Loucy (cell line): ENCODE measurements at regions not wholly inside any gene's neighbourhood (a gene's known extent, or its start where the extent isn't known, plus 50 kb on each side); places are given as distances from the start of the nearest gene placed in this dataset.
A peak's percentile ranks its signal among the peaks of the same experiment; 100 is the strongest.

Source experiments
- H2AFZ ChIP-seq: fragments of 200-600 bp; sonication (generic); 2 replicates; pipeline ENCODE4 v1.6.0; 2016; ENCODE audit warnings: antibody characterized with exemption, mild to moderate bottlenecking, low read length, moderate library complexity
- H3F3A ChIP-seq: fragments of 200-600 bp; 2 replicates; pipeline ENCODE4 v1.6.0; 2016; ENCODE audit warnings: antibody characterized with exemption, low read depth, mild to moderate bottlenecking
- H3K27me3 ChIP-seq: fragments of 200-600 bp; sonication (generic); 2 replicates; pipeline ENCODE4 v1.6.1; 2014; ENCODE audit warnings: low read length, mild to moderate bottlenecking; ENCODE audit not compliant: insufficient read depth, poor library complexity, severe bottlenecking
- H3K36me3 ChIP-seq: fragments of 200-600 bp; sonication (generic); 2 replicates; pipeline ENCODE4 v1.6.1; 2016; ENCODE audit warnings: low read length; ENCODE audit not compliant: insufficient read depth
- H3K4me1 ChIP-seq: fragments of 200-600 bp; sonication (generic); 2 replicates; pipeline ENCODE4 v1.5.1; 2014; ENCODE audit warnings: low read length, mild to moderate bottlenecking; ENCODE audit not compliant: insufficient read depth, poor library complexity, severe bottlenecking
- H3K4me2 ChIP-seq: fragments of 200-600 bp; sonication (generic); 2 replicates; pipeline ENCODE4 v1.6.0; 2014; ENCODE audit warnings: antibody characterized with exemption, low read length, low read depth, mild to moderate bottlenecking; ENCODE audit not compliant: poor library complexity, severe bottlenecking
- H3K4me3 ChIP-seq: fragments of 200-600 bp; sonication (generic); 2 replicates; pipeline ENCODE4 v1.5.1; 2014; ENCODE audit warnings: low read length, mild to moderate bottlenecking, mixed read lengths; ENCODE audit not compliant: poor library complexity, severe bottlenecking
- H3K79me2 ChIP-seq: fragments of 200-600 bp; sonication (generic); 2 replicates; pipeline ENCODE4 v1.6.1; 2014; ENCODE audit warnings: low read length; ENCODE audit not compliant: insufficient read depth
- H3K9ac ChIP-seq: fragments of 200-600 bp; sonication (generic); 2 replicates; pipeline ENCODE4 v1.6.0; 2014; ENCODE audit warnings: mild to moderate bottlenecking, low read depth, low read length, moderate library complexity; ENCODE audit not compliant: poor library complexity, severe bottlenecking
- H3K9me2 ChIP-seq: fragments of 200-600 bp; sonication (generic); replicated peaks from 2 replicates; pipeline ENCODE4 v1.6.1; 2016; ENCODE audit warnings: low read depth, low read length, mixed read lengths
- H3K9me3 ChIP-seq: fragments of 200-600 bp; sonication (generic); 2 replicates; pipeline ENCODE4 v1.6.1; 2014; ENCODE audit warnings: mild to moderate bottlenecking, antibody characterized with exemption, low read length, low read depth; ENCODE audit not compliant: insufficient read depth
- H4K20me1 ChIP-seq: fragments of 200-600 bp; sonication (generic); 2 replicates; pipeline ENCODE4 v1.6.0; 2014; ENCODE audit warnings: antibody characterized with exemption, low read length, mild to moderate bottlenecking; ENCODE audit not compliant: insufficient read depth, poor library complexity, severe bottlenecking
- EZH2phosphoT487 ChIP-seq: fragments of 200-600 bp; IDR thresholded peaks from 2 replicates; pipeline ENCODE4 v1.6.1; 2018; ENCODE audit warnings: antibody characterized with exemption, mild to moderate bottlenecking, moderate library complexity, borderline replicate concordance
- TF ChIP-seq, protein P1 (sequence below): fragments of 200-600 bp; sonication (generic); conservative IDR thresholded peaks from 2 replicates; pipeline ENCODE4 v1.5.1; 2014; ENCODE audit warnings: mild to moderate bottlenecking, antibody characterized with exemption, low read length

DNA sequence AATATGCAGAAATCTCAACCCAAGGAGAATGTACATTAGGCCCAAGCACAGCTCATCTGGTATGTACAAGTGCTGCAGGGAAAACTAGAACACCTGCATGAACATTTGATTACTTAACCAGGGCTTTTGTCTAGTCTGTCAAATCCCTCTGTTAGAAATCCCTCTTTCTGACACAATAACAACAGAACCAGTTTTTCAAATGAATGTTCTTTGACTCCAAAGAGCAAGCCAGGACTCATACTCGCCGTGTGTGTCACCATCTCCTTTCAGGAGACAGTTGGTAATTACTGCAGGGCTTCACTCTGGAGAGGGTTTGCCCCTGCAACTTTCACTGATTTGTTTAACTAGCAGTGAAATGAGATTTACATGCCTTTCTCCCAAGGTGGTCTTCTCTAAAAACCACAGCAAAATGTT is 143.0 kb upstream of the FAM241A start:
- H3K27me3 ChIP-seq, result no peaks in the 10 kb centered on the region
- H3F3A ChIP-seq, result no peaks in the 10 kb centered on the region
- no peaks in the 10 kb centered on the region for H4K20me1 ChIP-seq
- no peaks in the 10 kb centered on the region for H3K9me3 ChIP-seq
- no peaks in the 10 kb centered on the region for H3K36me3 ChIP-seq
- H3K79me2 ChIP-seq, result no peaks in the 10 kb centered on the region
- H2AFZ ChIP-seq, result peak overlapping the region; percentile 63
- TF ChIP-seq, protein P1, sequence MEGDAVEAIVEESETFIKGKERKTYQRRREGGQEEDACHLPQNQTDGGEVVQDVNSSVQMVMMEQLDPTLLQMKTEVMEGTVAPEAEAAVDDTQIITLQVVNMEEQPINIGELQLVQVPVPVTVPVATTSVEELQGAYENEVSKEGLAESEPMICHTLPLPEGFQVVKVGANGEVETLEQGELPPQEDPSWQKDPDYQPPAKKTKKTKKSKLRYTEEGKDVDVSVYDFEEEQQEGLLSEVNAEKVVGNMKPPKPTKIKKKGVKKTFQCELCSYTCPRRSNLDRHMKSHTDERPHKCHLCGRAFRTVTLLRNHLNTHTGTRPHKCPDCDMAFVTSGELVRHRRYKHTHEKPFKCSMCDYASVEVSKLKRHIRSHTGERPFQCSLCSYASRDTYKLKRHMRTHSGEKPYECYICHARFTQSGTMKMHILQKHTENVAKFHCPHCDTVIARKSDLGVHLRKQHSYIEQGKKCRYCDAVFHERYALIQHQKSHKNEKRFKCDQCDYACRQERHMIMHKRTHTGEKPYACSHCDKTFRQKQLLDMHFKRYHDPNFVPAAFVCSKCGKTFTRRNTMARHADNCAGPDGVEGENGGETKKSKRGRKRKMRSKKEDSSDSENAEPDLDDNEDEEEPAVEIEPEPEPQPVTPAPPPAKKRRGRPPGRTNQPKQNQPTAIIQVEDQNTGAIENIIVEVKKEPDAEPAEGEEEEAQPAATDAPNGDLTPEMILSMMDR, result no peak
- TF ChIP-seq EZH2phosphoT487, result no peak
- H3K4me1 ChIP-seq, result peaks cover 8% of the 10 kb centered on the region
- H3K4me3 ChIP-seq, result no peak overlapping the region
- no peaks in the 10 kb centered on the region for H3K9me2 ChIP-seq
- H3K4me2 ChIP-seq, result no peak overlapping the region
- H3K9ac ChIP-seq, result no peak overlapping the region

DNA sequence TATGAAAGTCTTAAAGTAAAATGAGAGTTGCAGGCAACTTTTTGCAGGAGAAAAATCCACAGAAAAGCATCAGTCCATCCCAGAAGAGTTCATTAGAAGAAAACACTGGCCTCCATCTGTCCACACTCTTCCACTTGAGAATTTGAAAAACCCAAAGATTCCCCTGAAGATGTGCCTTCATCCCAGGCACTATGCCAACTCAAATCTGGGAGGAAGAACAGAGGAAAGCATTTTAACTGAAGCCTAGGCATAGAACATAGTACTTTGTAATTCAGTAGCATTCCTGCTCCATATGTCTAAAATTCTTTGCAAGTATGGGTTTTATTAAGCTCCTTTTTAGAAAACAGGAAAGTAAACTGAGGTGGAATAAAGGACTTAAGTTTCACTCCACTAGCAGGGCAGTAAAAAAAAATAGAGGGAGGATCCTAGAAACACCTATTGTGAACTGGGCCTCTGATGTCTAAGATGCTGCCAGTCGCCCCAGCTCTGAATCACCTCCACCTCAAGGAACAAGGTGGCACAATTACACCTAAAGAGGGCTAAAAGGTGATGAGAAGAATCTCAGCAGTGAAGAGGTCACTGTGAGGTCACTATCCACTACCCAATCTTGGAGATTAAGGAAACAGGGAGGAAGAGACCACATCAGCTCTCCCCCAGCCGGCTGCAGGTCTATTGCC is 141.9 kb upstream of the FAM241A start:
- no peak overlapping the region for H2AFZ ChIP-seq
- no peaks in the 10 kb centered on the region for H3K9me3 ChIP-seq
- H3K4me1 ChIP-seq, result peaks cover 8% of the 10 kb centered on the region
- H3K9ac ChIP-seq, result no peak overlapping the region
- no peaks in the 10 kb centered on the region for H3F3A ChIP-seq
- no peaks in the 10 kb centered on the region for H3K36me3 ChIP-seq
- H3K27me3 ChIP-seq, result no peaks in the 10 kb centered on the region
- H3K4me2 ChIP-seq, result no peak overlapping the region
- no peak overlapping the region for H3K4me3 ChIP-seq
- no peaks in the 10 kb centered on the region for H3K9me2 ChIP-seq
- no peak for TF ChIP-seq EZH2phosphoT487
- H4K20me1 ChIP-seq, result no peaks in the 10 kb centered on the region
- H3K79me2 ChIP-seq, result no peaks in the 10 kb centered on the region

DNA sequence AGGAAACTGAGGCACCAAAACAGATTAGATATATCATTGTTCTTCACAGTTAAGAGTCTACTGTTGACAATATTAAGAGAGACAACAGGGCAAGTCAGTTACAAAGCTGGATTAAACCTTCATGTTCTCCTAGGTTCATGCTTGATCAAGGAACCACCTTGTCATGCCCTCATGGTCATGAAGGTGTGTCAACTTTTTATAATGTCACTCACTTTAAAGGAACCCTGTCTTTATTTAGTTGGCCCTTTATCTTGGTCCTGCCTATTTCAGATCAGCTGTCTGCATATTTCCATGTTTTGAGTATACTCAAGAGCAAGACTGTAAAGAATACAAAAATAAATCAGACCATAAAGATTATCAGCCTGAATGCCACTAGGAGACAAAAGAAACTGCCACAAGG is 140.2 kb upstream of the FAM241A start:
- Histone ChIP-seq H4K20me1 (no peaks in the 10 kb centered on the region), H2AFZ (no peak overlapping the region), H3K9me3 (no peaks in the 10 kb centered on the region), H3K79me2 (no peaks in the 10 kb centered on the region), H3K9me2 (no peaks in the 10 kb centered on the region), H3K4me1 (peaks cover 8% of the 10 kb centered on the region), H3K4me2 (no peak overlapping the region), H3K9ac (no peak overlapping the region), H3K36me3 (no peaks in the 10 kb centered on the region), H3K27me3 (no peaks in the 10 kb centered on the region), H3K4me3 (no peak overlapping the region), H3F3A (no peaks in the 10 kb centered on the region)
- TF ChIP-seq, protein P1, result no peak
- TF ChIP-seq EZH2phosphoT487, result no peak

DNA sequence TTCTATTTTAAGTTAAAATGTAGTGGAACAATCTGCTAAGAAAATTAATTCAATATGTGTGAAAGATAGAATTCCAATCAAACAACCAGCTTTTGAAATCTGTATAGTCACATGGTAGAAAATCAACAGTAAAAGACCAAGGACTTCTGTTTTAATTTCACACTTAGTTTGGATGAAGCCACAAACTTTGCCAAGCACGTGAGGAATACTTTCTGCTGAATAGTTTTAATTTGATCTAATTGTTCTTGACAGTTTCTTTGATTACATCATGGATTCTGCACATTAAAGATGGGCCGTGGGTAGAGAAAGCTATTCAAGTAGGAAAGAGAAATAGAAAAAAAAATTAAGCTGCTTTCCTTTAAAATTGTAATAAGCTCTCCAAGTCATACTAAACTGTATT is 137.9 kb upstream of the FAM241A start:
- H3K79me2 ChIP-seq, result no peaks in the 10 kb centered on the region

More for the DNA sequence above, 137.9 kb upstream of the FAM241A start:
- H3K4me2 ChIP-seq, result no peak overlapping the region
- no peak overlapping the region for H2AFZ ChIP-seq
- H4K20me1 ChIP-seq, result no peaks in the 10 kb centered on the region
- no peaks in the 10 kb centered on the region for H3K9me3 ChIP-seq
- H3K9me2 ChIP-seq, result no peaks in the 10 kb centered on the region
- no peaks in the 10 kb centered on the region for H3F3A ChIP-seq
- no peak overlapping the region for H3K4me3 ChIP-seq
- TF ChIP-seq EZH2phosphoT487, result no peak
- TF ChIP-seq, protein P1, result no peak
- no peak overlapping the region for H3K9ac ChIP-seq
- H3K27me3 ChIP-seq, result no peaks in the 10 kb centered on the region
- H3K4me1 ChIP-seq, result no peaks in the 10 kb centered on the region
- no peaks in the 10 kb centered on the region for H3K36me3 ChIP-seq
